ENCODE measurements at regions not wholly inside any gene's neighbourhood (a gene's known extent, or its start where the extent isn't known, plus 50 kb on each side); places are given as distances from the start of the nearest gene placed in this dataset.
"Not testable (repeated sequence)": the region's sequence is repeated elsewhere in the genome, so short reads cannot be mapped to it uniquely, and the experiment has no call there.

- DNase-seq, result no peak
Observed at GRCh38 chr1:222028116-222028515, 286.2 kb upstream of the DUSP10 start.

GRCh38 chr1:222026280-222026679, 284.4 kb upstream of the DUSP10 start:
- DNase-seq, result no peak

GRCh38 chr1:222023025-222023424, 281.1 kb upstream of the DUSP10 start:
- no peak for DNase-seq

GRCh38 chr1:222021129-222021528, 279.2 kb upstream of the DUSP10 start:
- no peak for DNase-seq

- DNase-seq, result no peak
Observed at GRCh38 chr1:222020553-222020952, 278.7 kb upstream of the DUSP10 start.

- no peak for DNase-seq
Observed at GRCh38 chr1:222019029-222019428, 277.1 kb upstream of the DUSP10 start.

GRCh38 chr1:222018041-222018440, 276.2 kb upstream of the DUSP10 start:
- DNase-seq, result no peak

GRCh38 chr1:222015686-222016085, 273.8 kb upstream of the DUSP10 start:
- DNase-seq, result no peak

- DNase-seq, result no peak
Observed at GRCh38 chr1:222014001-222014400, 272.1 kb upstream of the DUSP10 start.

GRCh38 chr1:222012816-222013215, 270.9 kb upstream of the DUSP10 start:
- DNase-seq, result no peak

- DNase-seq, result no peak
Observed at GRCh38 chr1:222010306-222010705, 268.4 kb upstream of the DUSP10 start.

GRCh38 chr1:222009105-222009730, 267.3 kb upstream of the DUSP10 start:
- peak; percentile 39 for DNase-seq

GRCh38 chr1:222006715-222007114, 264.8 kb upstream of the DUSP10 start:
- DNase-seq, result no peak

GRCh38 chr1:222004784-222005183, 262.9 kb upstream of the DUSP10 start:
- DNase-seq, result no peak

GRCh38 chr1:222004034-222004433, 262.1 kb upstream of the DUSP10 start:
- no peak for DNase-seq

GRCh38 chr1:222002503-222002902, 260.6 kb upstream of the DUSP10 start:
- no peak for DNase-seq

GRCh38 chr1:222000131-222000530, 258.2 kb upstream of the DUSP10 start:
- DNase-seq, result no peak

GRCh38 chr1:221998781-221999180, 256.9 kb upstream of the DUSP10 start:
- no peak for DNase-seq

- DNase-seq, result no peak
Observed at GRCh38 chr1:221998186-221998612, 256.3 kb upstream of the DUSP10 start.

GRCh38 chr1:221997012-221997411, 255.1 kb upstream of the DUSP10 start:
- not testable (repeated sequence) for DNase-seq

GRCh38 chr1:221994939-221995338, 253.1 kb upstream of the DUSP10 start:
- DNase-seq, result no peak

- DNase-seq, result peak; percentile 34
Observed at GRCh38 chr1:221994274-221994698, 252.4 kb upstream of the DUSP10 start.

- no peak for DNase-seq
Observed at GRCh38 chr1:221993444-221993948, 251.6 kb upstream of the DUSP10 start.

GRCh38 chr1:221992427-221992826, 250.5 kb upstream of the DUSP10 start:
- no peak for DNase-seq

GRCh38 chr1:221991221-221991620, 249.3 kb upstream of the DUSP10 start:
- DNase-seq, result no peak
